ENCODE measurements at regions not wholly inside any gene's neighbourhood (a gene's known extent, or its start where the extent isn't known, plus 50 kb on each side); places are given as distances from the start of the nearest gene placed in this dataset.
"Not testable (repeated sequence)": the region's sequence is repeated elsewhere in the genome, so short reads cannot be mapped to it uniquely, and the experiment has no call there.

GRCh38 chr5:118371973-118372831 is 616.1 kb downstream of the DTWD2 start:
- DNase-seq (ENCODE audit: low spot score), result no peak

GRCh38 chr5:118366429-118366828 is 621.9 kb downstream of the DTWD2 start:
- DNase-seq (ENCODE audit: low spot score), result no peak

DNA sequence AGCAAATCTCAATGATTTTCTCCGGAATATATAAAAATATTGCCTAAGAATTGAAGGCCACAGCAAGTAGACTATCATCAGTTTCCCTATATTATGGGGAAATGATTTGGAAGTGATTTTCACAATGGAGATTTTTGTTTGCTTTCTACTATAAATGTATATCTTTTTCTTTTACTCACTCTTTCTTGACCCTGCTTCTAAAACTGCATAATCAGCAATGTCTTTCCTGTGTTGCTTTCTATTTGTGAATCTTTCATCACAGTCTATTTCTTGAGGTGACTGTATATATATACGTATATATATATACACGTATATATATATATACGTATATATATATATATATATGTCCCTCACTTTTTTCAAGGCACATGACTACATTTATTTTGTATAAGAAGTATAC is 622.6 kb downstream of the DTWD2 start:
- no peak for DNase-seq (ENCODE audit: low spot score)

DNA sequence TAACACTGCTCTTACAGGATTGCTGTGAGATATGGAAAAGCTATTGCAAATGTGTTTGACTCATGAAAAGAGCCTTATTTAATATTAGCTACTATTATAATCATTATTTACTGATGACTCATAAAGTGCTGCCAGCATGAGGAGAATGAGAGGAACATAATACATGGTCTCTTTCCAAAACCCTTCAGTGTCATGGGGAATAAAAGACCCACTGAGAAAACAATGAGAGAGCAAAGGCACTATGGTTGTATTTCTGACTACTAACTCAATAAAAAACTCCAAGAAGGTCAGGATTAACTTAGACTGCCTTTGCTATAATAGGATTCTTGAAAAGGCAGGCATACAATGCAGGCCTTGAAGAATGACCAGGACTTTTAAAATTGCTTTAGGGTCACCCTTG is 633.5 kb downstream of the DTWD2 start:
- DNase-seq (ENCODE audit: low spot score), result no peak

GRCh38 chr5:118353970-118354369 is 634.4 kb downstream of the DTWD2 start:
- no peak for DNase-seq (ENCODE audit: low spot score)

DNA sequence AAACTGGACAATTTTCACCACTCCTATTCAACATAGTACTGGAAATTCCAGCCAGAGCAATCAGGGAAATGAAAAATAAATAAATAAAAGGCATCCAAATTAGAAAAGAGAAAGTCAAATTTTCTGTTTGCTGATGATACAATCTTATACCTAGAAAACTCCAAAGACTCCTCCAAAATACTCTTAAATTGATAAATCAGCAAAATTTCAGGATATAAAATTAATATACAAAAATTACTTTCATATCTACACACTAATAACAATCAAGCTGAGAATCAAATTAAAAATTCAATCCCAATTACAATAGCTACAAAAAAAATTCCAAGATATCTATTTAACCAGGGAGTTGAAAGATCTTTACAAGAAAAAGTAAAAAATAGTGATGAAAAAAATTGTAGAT is 651.9 kb downstream of the DTWD2 start:
- no peak for DNase-seq (ENCODE audit: low spot score)

DNA sequence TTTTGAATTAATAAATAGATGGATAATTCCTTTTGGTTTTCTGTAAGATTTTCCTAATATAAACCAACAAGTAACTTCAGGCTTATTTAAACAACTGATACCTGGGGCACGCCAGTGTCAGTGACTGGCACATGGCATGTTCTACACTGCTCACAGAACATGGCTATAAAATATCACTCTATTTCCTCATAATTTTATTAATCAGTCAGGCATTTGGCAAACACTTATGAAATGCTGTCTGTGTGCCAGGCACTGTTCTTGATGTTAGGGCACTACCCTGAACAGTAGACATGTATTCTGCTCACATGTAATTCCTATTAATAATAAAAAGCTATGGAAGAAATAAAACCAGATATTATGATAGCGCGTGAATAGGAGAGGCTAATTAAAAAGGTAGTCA is 661.0 kb downstream of the DTWD2 start:
- DNase-seq (ENCODE audit: low spot score), result no peak

DNA sequence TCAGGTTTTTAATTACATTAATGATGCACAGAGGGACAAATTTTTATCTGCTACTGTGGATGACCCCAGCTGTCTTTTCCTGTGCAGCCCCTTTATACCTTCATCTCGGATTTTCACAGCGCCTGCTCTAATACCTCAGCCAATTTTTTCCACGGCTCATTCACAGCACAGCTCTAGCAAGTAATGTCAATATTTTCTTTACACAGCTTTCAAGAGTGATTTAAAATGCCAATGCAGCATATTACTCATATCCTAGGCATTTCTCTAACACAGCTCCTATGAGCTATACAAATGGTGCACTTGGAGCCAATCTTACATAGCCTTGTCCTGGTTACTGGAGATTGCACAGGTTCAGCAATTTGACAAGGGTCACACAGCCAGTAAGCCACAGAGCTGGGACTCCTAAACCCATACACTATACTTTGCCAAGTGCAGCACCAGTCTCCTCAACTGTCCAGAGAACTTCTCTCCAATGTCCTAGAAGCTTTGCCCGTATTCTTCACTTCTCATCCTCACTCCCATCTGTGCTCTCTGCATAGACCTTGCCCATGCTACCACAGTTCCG is 661.8 kb downstream of the DTWD2 start:
- DNase-seq (ENCODE audit: low spot score), result no peak

- no peak for DNase-seq (ENCODE audit: low spot score)
Measured at GRCh38 chr5:118325931-118326330, 662.4 kb downstream of the DTWD2 start.

DNA sequence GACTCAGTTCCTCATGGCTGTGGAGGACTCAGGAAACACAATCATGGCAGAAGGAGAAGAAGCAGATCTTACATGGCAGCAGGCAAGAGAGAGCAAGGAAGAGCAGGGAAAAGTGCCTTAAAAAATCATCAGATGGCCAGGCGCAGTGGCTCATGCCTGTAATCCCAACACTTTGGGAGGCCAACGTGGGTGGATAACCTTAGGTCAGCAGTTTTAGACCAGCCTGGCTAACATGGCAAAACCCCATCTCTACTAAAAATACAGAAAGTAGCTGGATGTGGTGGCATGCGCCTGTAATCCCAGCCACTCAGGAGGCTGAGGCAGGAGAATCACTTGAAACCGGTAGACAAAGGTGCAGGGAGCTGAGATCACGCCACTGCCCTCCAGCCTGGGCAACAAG is 664.6 kb downstream of the DTWD2 start:
- DNase-seq (ENCODE audit: low spot score), result not testable (repeated sequence)

GRCh38 chr5:118321081-118321480 is 667.3 kb downstream of the DTWD2 start:
- no peak for DNase-seq (ENCODE audit: low spot score)

DNA sequence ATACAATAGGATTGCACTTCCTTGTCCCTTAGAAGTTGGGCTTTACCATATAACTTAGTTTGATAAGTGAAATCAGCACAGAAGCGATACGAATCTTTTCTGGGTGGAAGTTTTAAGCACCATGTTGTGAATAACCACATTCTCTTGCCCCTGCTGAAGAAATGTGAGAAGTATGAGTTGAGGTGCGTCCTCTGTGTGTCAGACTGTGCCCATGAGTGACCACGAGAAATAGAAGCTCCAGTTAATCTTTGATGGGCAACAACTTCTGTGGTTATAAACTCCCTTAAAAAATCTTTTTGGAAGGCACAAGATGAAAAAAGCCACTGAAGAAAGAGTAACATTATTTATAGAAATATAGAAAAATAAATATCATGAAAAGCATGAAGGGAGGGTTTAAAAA is 668.2 kb downstream of the DTWD2 start:
- DNase-seq (ENCODE audit: low spot score), result no peak

DNA sequence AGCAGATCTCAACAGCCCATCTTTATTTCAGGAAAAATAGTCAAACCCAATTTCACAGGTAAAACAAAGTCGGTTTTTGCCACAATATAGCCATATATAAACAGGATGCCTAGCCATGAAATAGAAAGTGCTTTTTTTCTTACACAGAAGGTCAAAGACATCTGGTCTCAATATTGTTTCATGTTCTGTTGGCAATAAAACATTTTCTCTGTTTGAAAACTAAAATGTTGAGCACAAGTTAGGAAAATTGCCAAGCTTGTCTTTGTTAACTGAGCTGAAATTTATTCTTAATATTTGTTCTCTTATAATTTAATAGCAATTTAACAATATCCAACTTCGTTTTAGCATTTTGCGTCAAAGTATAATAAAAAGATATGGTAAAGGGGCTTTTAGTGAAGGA is 673.4 kb downstream of the DTWD2 start:
- no peak for DNase-seq (ENCODE audit: low spot score)

- no peak for DNase-seq (ENCODE audit: low spot score)
Measured at GRCh38 chr5:118311103-118311819, 677.1 kb downstream of the DTWD2 start.

DNA sequence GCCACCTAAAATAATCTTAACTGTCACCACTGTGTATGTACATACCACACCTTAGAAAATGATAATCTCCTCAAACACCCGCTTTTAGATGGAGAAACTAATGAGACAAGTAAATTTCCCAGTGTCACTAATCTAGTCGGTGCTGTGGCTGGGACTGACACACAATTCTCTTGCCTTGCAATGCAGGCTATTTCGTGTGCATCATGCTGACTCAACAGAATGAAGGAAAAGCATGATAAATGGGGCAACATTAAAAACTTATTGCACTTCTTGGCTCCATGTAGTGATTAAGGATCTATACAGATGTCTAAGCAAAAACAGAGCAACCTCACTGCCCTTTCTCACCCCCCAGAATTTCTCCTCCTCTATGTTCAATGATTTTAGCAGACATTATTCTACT is 677.9 kb downstream of the DTWD2 start:
- no peak for DNase-seq (ENCODE audit: low spot score)

DNA sequence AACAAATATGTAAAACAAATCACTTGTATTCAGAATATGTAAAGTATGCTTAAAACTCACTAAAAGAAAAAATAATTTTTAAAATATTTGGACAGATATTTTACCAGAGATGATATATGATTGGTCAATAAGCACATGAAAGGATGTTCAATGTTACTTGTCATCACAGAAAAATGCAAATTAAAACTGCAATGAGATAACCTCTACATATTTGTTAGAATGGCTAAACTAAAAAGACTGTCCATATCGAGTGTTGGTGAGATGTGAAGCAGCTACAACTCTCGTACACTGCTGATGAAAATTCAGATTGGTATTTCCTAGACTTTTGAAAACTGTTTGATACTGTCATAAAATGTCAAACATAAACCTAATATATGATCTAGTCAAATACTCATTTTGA is 685.1 kb downstream of the DTWD2 start:
- no peak for DNase-seq (ENCODE audit: low spot score)

DNA sequence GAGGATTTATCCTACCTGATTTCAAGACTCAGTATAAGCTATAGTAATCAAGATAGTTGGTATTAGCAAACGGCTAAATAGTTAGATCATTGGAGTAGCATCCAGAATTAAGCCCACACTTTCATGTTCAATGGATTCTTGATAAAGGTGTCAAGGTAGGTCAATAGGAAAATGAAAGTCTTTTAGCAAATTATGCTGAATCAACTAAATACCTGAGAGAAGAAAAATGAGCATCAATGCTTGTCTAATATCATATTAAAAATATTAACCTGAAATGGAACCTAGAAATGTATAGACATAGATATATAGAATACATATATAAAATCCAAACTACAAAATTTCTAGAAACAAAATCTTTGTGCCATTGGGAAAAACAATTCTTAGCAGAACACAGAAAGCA is 685.6 kb downstream of the DTWD2 start:
- no peak for DNase-seq (ENCODE audit: low spot score)

DNA sequence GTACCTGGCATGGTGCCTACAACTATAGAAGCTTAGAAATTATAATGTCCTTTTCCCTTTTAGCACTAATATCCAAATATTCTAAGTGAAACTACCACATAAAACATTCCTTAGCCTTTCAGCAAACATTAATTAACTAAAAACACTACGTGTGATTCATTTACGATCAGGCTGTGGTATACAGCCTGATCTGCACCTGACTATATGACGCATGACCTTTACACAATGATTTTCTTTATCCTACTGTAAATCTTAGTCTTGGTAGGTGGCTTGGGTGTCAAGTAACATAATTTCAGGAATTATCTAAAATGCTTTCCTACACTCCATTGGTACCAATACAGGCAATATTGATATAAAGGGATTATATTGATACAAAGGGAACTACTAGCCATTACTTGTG is 686.7 kb downstream of the DTWD2 start:
- DNase-seq (ENCODE audit: low spot score), result no peak

DNA sequence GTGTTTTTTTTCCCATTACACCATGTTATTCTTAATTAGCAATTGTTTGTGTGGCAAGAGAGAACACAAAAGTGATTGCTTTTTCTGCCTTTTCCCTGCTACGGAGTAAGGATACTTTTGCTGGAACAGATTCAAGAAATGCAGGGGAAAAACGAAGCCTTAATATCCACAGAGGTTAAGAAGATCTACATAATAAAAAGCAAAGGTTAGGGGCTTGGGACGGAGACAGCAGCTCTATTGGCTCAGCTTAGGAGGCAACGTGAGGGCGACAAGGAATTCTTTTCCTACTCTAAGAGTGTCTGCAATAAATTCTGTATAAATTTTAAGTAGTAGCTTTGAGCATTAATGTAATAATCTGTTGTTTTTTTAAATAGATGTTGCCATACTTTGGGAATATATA is 693.3 kb downstream of the DTWD2 start:
- no peak for DNase-seq (ENCODE audit: low spot score)

DNA sequence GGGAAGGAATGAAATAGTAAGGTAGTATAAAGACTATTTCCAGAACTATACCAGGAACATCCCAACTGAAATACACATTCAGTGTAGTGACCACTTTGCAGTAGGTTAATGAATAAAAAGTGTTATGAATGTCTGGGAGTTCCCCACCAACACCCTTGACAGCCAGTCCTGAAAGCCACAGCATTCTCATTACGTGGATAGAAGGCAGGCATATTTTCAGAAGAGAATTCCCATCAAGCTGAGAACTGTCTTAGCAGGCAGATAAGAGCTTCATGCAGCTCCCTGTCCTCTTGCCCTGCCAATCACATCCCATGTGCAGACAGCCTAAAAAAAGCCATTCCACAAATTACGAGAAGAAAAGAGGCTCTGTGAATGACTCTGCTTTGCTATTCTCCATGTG is 695.0 kb downstream of the DTWD2 start:
- DNase-seq (ENCODE audit: low spot score), result no peak

- DNase-seq (ENCODE audit: low spot score), result no peak
Measured at GRCh38 chr5:118290204-118290603, 698.1 kb downstream of the DTWD2 start.

DNA sequence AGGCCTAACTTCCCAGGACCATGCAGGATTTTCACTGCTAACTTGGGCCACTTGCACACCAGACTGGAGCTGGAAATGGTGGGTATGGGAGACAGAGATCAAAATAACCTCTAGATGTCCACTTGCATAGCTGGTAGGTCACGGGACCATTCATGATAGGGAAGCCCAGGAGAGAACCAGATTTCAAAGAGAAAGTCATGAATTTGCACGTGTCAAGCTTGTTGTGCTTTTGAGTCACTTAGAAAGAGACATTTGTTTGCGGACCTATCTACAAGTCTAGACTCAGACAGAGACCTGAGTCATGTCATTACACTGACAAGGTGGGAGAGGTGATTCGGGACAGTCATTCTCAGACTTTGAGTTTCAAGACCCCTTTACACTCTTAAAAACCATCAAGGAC is 704.1 kb downstream of the DTWD2 start:
- not testable (repeated sequence) for DNase-seq (ENCODE audit: low spot score)

- not testable (repeated sequence) for DNase-seq (ENCODE audit: low spot score)
Measured at GRCh38 chr5:118282480-118283038, 705.8 kb downstream of the DTWD2 start.
